ENCODE measurements at regions not wholly inside any gene's neighbourhood (a gene's known extent, or its start where the extent isn't known, plus 50 kb on each side); places are given as distances from the start of the nearest gene placed in this dataset.

DNA sequence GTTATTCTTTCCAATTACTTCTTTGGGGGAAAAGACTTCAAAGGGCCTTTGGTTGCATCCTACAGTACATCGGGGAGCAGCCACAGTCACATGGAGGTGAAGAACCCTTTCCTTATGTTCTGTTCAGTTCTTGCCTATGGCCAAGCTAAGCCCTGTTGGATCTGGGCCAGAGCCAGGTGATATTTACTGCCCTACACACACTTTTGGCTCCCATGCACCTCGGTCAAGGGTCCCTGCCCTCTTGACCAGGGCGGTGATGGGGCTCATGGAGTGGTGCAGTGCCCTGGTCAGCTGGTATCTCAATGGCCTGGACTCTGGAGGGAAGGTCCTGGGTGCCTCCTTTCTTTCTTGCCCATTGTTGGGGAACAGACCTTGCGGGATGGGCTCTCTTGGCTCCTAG lies 98.7 kb downstream of the VAPA start:
- H3K4me3 ChIP-seq: no peak overlapping the region
- 94 to 99% methylated on average over 4 of the region's 4 CpGs for WGBS, 2 donors
- no peaks in the 10 kb centered on the region for H3K9me3 ChIP-seq
- H3K36me3 ChIP-seq: no peaks in the 10 kb centered on the region
- DNase-seq (no peak), ATAC-seq (no peak)
- no peaks in the 10 kb centered on the region for H3K27me3 ChIP-seq
- TF ChIP-seq, protein P1, sequence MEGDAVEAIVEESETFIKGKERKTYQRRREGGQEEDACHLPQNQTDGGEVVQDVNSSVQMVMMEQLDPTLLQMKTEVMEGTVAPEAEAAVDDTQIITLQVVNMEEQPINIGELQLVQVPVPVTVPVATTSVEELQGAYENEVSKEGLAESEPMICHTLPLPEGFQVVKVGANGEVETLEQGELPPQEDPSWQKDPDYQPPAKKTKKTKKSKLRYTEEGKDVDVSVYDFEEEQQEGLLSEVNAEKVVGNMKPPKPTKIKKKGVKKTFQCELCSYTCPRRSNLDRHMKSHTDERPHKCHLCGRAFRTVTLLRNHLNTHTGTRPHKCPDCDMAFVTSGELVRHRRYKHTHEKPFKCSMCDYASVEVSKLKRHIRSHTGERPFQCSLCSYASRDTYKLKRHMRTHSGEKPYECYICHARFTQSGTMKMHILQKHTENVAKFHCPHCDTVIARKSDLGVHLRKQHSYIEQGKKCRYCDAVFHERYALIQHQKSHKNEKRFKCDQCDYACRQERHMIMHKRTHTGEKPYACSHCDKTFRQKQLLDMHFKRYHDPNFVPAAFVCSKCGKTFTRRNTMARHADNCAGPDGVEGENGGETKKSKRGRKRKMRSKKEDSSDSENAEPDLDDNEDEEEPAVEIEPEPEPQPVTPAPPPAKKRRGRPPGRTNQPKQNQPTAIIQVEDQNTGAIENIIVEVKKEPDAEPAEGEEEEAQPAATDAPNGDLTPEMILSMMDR (IDR thresholded peaks at IDR 0.05): no peak
- peaks cover 5 to 71% (median 50%) of the 10 kb centered on the region in 9 donors for H3K4me1 ChIP-seq
- peak overlapping the region in 5 of 10 donors; percentile 80 to 90 (median 84) for H3K27ac ChIP-seq
- intact Hi-C loops (cut with DNase I): loop anchor here in 2 of 10 donors (5.0 to 10.0 kb wide), 2 partner anchors 442 to 505 kb away; partner anchors contain the start of gene APCDD1 (in 1 of the 2)

GRCh38 chr18:10013621-10014543 lies 100.1 kb downstream of the VAPA start:
- Histone ChIP-seq H3K27me3 (no peaks in the 10 kb centered on the region), H3K4me3 (no peak overlapping the region), H3K36me3 (no peaks in the 10 kb centered on the region), H3K9me3 (no peaks in the 10 kb centered on the region), H3K27ac (peak overlapping the region in 6 of 10 donors; percentile 56 to 87 (median 78)), H3K4me1 (peaks cover 5 to 71% (median 50%) of the 10 kb centered on the region in 9 donors)
- WGBS, 2 donors: 67% methylated on average over 17 of the region's 17 CpGs
- ATAC-seq (peak in 5 of 8 donors; percentile 25 to 48 (median 46)), DNase-seq (peak; percentile 54 to 57)
- TF ChIP-seq, protein P1 (IDR thresholded peaks at IDR 0.05): no peak
- intact Hi-C loops (cut with DNase I): loop anchor here in 2 of 10 donors (5.0 to 10.0 kb wide), 2 partner anchors 441 to 503 kb away; partner anchors contain the start of gene APCDD1 (in 1 of the 2)

GRCh38 chr18:10015288-10015701 lies 101.5 kb downstream of the VAPA start:
- Histone ChIP-seq H3K27me3 (no peaks in the 10 kb centered on the region), H3K4me3 (no peak overlapping the region), H3K36me3 (no peaks in the 10 kb centered on the region), H3K4me1 (peaks cover 5 to 62% (median 51%) of the 10 kb centered on the region in 9 donors), H3K9me3 (no peaks in the 10 kb centered on the region), H3K27ac (peak overlapping the region; percentile 12 to 87 (median 70))
- WGBS, 2 donors: 28 to 30% methylated on average over 9 of the region's 9 CpGs
- ATAC-seq (peak in 7 of 8 donors; percentile 13 to 51 (median 29)), DNase-seq (no peak)
- intact Hi-C loops (cut with DNase I): loop anchor here in 3 of 10 donors (5.0 to 10.0 kb wide), 3 partner anchors 232 to 502 kb away; partner anchors contain the start of gene APCDD1 (in 1 of the 3)
- TF ChIP-seq, protein P1 (IDR thresholded peaks at IDR 0.05): no peak
